ENCODE measurements at regions not wholly inside any gene's neighbourhood (a gene's known extent, or its start where the extent isn't known, plus 50 kb on each side); places are given as distances from the start of the nearest gene placed in this dataset.

- TF ChIP-seq EZH2phosphoT487 (IDR thresholded peaks at IDR 0.05; ENCODE audit: borderline replicate concordance) (no peak), JUND (IDR thresholded peaks at IDR 0.05) (no peak), YY1 (IDR thresholded peaks at IDR 0.05; ENCODE audit: extremely low read depth, insufficient replicate concordance, low read depth, low read length) (no peak), EZH2 (IDR thresholded peaks at IDR 0.05) (no peak), CBX3 (IDR thresholded peaks at IDR 0.05; ENCODE audit: low read depth) (no peak), POLR2A (IDR thresholded peaks at IDR 0.05; ENCODE audit: borderline replicate concordance, extremely low read depth, insufficient read depth, insufficient read length) (no peak), RAD21 (IDR thresholded peaks at IDR 0.05; ENCODE audit: low read depth) (no peak), POLR2AphosphoS5 (IDR thresholded peaks at IDR 0.05; ENCODE audit: low read depth, low read length) (no peak), MAX (IDR thresholded peaks at IDR 0.05) (no peak), FOSL1 (IDR thresholded peaks at IDR 0.05; ENCODE audit: low read depth) (no peak), SP1 (IDR thresholded peaks at IDR 0.05; ENCODE audit: low read depth) (no peak), ZNF274 (IDR thresholded peaks at IDR 0.05; ENCODE audit: low read depth, low read length) (no peak)
- TF ChIP-seq, protein P1, sequence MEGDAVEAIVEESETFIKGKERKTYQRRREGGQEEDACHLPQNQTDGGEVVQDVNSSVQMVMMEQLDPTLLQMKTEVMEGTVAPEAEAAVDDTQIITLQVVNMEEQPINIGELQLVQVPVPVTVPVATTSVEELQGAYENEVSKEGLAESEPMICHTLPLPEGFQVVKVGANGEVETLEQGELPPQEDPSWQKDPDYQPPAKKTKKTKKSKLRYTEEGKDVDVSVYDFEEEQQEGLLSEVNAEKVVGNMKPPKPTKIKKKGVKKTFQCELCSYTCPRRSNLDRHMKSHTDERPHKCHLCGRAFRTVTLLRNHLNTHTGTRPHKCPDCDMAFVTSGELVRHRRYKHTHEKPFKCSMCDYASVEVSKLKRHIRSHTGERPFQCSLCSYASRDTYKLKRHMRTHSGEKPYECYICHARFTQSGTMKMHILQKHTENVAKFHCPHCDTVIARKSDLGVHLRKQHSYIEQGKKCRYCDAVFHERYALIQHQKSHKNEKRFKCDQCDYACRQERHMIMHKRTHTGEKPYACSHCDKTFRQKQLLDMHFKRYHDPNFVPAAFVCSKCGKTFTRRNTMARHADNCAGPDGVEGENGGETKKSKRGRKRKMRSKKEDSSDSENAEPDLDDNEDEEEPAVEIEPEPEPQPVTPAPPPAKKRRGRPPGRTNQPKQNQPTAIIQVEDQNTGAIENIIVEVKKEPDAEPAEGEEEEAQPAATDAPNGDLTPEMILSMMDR (IDR thresholded peaks at IDR 0.05 in 2 of 3, conservative IDR thresholded peaks at IDR 0.05 in 1 of 3; ENCODE audit: borderline replicate concordance in 1 of 3, insufficient read depth in 1 of 3, low read depth in 2 of 3, low read length in 2 of 3), result no peak
These were observed 180.4 kb downstream of the LIG4 start for GRCh38 chr13:108034909-108035410.
